HG02642 (cell line): ENCODE measurements at regions not wholly inside any gene's neighbourhood (a gene's known extent, or its start where the extent isn't known, plus 50 kb on each side); places are given as distances from the start of the nearest gene placed in this dataset.

Experiments used
- ATAC-seq: cut with Tn5 transposase; IDR thresholded peaks from one replicate; pipeline ENCODE4 v1.9.1; 2021; ENCODE audit warnings: mild to moderate bottlenecking; ENCODE audit not compliant: unreplicated experiment, poor library complexity

GRCh38 chr6:133583907-133584427 lies 304.9 kb upstream of the TCF21 start:
- ATAC-seq: no peak

- ATAC-seq: no peak
These were observed 304.1 kb upstream of the TCF21 start for GRCh38 chr6:133584823-133585222.

- ATAC-seq: no peak
These were observed 302.9 kb upstream of the TCF21 start for GRCh38 chr6:133585978-133586377.

GRCh38 chr6:133587546-133588160 lies 301.3 kb upstream of the TCF21 start:
- ATAC-seq: no peak

GRCh38 chr6:133590196-133590595 lies 298.7 kb upstream of the TCF21 start:
- ATAC-seq: no peak

GRCh38 chr6:133590814-133591213 lies 298.1 kb upstream of the TCF21 start:
- ATAC-seq: no peak

GRCh38 chr6:133591275-133591674 lies 297.6 kb upstream of the TCF21 start:
- no peak for ATAC-seq

- ATAC-seq: no peak
These were observed 294.2 kb upstream of the TCF21 start for GRCh38 chr6:133594652-133595110.

- no peak for ATAC-seq
These were observed 293.7 kb upstream of the TCF21 start for GRCh38 chr6:133595111-133595761.

GRCh38 chr6:133606852-133607251 lies 282.1 kb upstream of the TCF21 start:
- no peak for ATAC-seq

- ATAC-seq: no peak
These were observed 280.3 kb upstream of the TCF21 start for GRCh38 chr6:133608620-133609019.

- ATAC-seq: no peak
These were observed 279.3 kb upstream of the TCF21 start for GRCh38 chr6:133609415-133610226.

GRCh38 chr6:133610227-133610840 lies 278.6 kb upstream of the TCF21 start:
- no peak for ATAC-seq

- no peak for ATAC-seq
These were observed 277.9 kb upstream of the TCF21 start for GRCh38 chr6:133610971-133611370.

- ATAC-seq: no peak
These were observed 276.5 kb upstream of the TCF21 start for GRCh38 chr6:133612459-133612858.

GRCh38 chr6:133613211-133613610 lies 275.7 kb upstream of the TCF21 start:
- ATAC-seq: no peak

GRCh38 chr6:133621751-133622150 lies 267.2 kb upstream of the TCF21 start:
- no peak for ATAC-seq

- ATAC-seq: no peak
These were observed 265.8 kb upstream of the TCF21 start for GRCh38 chr6:133623065-133623464.

- no peak for ATAC-seq
These were observed 265.3 kb upstream of the TCF21 start for GRCh38 chr6:133623621-133624020.

- no peak for ATAC-seq
These were observed 262.7 kb upstream of the TCF21 start for GRCh38 chr6:133626096-133626666.
